GM13977 (cell line): ENCODE measurements at regions not wholly inside any gene's neighbourhood (a gene's known extent, or its start where the extent isn't known, plus 50 kb on each side); places are given as distances from the start of the nearest gene placed in this dataset.
"Not testable (repeated sequence)": the region's sequence is repeated elsewhere in the genome, so short reads cannot be mapped to it uniquely, and the experiment has no call there.

Experiments
- DNase-seq: peaks from one replicate; pipeline ENCODE4 v3.0.0; 2012; ENCODE audit warnings: low spot score
- in situ Hi-C: fragments of 300-500 bp; cut with MboI; formaldehyde crosslinking; loops from one replicate; pipeline ENCODE4 v1.12.0; 2022; ENCODE audit warnings: low sequenced_read_pairs, low pct_unique_long_range_greater_than_20kb, mixed read lengths, inconsistent platforms; ENCODE audit not compliant: unreplicated experiment
- TF ChIP-seq, protein P1 (sequence below): IDR thresholded peaks from 2 replicates; pipeline ENCODE4 v1.5.1; 2012; ENCODE audit warnings: mild to moderate bottlenecking, control low read depth; ENCODE audit not compliant: insufficient read depth; ENCODE audit errors: extremely low read depth, missing control alignments

DNA sequence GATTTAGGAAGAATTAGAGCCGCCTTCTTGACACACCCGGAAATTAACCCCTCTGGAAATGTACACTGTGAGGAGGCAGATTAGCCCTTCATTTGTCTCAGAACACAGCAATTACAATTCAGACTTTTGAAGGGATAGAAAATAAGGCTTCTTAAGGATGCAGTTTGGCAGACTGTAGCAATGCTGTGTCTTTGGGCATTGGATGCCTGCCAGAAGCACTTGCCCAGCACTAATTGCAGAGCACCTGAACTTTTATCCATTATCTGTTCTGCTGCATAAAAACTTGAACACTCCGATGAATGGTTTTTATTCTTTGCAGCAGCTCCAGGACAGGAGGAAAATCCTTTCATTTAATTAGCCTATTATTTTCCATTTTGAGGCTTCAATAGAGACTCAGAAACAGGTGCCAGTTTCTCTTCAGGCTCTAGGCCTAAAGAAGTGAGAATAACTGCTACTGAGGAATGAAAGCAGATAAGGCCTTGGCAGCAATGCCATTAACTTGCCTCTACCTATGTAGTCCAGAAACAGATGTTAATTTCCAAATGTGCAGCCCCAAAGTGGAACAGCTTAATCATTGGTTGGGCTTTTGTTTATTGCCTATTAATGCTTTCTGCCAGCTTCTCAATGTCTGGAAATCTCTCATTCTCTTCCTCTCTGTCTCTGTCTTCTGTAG is 418.5 kb downstream of the NSUN3 start:
- in situ Hi-C loops, result no loop called here
- TF ChIP-seq, protein P1, sequence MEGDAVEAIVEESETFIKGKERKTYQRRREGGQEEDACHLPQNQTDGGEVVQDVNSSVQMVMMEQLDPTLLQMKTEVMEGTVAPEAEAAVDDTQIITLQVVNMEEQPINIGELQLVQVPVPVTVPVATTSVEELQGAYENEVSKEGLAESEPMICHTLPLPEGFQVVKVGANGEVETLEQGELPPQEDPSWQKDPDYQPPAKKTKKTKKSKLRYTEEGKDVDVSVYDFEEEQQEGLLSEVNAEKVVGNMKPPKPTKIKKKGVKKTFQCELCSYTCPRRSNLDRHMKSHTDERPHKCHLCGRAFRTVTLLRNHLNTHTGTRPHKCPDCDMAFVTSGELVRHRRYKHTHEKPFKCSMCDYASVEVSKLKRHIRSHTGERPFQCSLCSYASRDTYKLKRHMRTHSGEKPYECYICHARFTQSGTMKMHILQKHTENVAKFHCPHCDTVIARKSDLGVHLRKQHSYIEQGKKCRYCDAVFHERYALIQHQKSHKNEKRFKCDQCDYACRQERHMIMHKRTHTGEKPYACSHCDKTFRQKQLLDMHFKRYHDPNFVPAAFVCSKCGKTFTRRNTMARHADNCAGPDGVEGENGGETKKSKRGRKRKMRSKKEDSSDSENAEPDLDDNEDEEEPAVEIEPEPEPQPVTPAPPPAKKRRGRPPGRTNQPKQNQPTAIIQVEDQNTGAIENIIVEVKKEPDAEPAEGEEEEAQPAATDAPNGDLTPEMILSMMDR, result no peak
- no peak for DNase-seq

DNA sequence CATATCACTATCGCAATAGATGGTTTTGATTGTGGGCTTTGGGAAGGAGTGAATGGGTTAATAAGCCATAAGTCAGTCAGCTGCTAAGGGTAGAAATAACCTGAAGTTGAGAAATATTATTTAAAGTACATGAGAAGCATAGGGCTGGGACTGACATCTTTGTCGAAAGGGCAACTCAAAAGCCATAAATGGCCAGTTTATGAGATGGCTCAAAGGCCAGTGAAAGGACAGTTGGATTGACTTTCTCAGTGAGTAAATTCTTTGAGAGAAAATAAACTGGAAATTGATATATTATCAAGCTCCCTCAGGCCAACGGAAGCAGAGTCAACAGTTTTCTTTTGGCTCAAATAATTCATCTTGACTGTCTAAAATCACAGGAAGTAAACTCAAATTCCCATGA is 419.8 kb downstream of the NSUN3 start:
- TF ChIP-seq, protein P1, result no peak
- no peak for DNase-seq
- in situ Hi-C loops, result no loop called here

DNA sequence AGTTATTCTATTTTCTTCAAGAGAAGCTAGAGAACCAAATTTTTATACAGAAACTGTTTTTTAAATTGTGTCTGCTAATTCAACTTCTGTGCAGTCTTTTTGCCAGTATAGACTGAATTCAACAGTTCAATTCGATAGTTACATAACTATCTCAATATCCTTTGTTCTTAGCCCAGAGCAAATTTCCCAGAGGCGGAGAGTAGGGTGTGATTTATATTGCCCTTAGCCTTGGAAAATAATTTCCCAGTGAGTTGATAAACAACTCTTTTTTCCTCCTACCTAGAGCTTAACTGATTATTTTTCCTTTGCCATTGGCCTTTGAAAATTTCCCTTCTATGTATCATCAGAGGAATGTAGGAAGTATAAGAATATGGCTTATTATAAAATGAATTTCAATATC is 420.5 kb downstream of the NSUN3 start:
- in situ Hi-C loops, result no loop called here
- DNase-seq, result no peak
- TF ChIP-seq, protein P1, result no peak

DNA sequence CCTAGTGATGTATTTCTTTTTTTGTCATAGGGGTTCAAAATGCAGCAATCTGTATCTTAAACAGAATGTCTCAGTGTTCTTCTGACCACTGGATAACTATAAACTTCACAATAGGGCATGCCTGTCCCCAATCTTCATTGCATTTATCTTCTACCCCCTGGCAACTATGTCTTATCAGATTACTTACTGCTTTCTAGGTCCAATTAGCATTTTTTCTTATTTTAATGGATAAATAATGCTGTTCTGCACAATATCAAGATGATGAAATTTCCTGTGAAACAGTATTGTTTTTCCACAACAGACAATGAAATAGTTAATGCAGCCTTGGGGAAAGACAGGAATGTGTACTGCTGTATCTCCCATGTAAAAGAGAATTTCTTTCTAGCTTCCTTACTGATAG is 432.1 kb downstream of the NSUN3 start:
- TF ChIP-seq, protein P1, result no peak
- no peak for DNase-seq
- in situ Hi-C loops, result no loop called here

DNA sequence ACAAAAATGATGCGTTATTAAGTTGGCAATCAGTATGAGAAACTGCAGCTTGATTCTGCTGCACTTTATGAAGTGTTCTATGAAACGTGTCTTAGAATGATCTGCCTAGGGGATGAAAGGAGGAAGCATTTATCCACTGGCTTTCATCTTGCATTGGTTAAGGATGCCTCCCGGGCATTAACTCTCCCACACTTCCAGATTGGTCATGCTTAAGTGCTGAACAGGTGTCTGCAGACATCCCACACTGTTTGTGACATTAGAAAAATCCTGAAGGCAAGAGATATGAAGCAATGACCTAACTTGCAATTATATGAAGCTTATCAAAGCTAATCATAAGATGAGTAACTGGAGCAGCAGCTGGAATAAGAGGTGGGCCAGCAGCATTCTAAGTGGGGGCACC is 437.3 kb downstream of the NSUN3 start:
- TF ChIP-seq, protein P1, result no peak
- in situ Hi-C loops, result no loop called here
- no peak for DNase-seq

DNA sequence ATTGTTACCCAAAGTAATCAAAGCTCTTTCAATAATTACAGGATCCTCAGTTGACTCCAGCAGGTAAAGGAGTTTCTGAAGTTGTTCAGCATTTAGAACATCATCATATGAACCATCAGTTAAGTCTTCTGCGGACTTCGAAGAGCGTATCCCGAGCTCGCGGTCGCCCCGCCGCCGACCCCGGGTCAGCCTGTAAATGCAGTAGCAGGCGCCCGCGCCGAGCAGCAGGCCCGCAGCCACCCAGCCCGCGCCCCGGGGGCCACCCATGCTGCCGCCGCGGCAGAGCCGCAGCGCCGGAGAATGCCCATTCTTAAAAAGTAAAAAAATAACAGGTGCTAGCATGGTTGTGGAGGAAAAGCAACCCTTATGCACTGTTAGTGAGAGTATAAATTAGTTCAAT is 444.5 kb downstream of the NSUN3 start:
- in situ Hi-C loops, DNase-seq: not testable (repeated sequence)

DNA sequence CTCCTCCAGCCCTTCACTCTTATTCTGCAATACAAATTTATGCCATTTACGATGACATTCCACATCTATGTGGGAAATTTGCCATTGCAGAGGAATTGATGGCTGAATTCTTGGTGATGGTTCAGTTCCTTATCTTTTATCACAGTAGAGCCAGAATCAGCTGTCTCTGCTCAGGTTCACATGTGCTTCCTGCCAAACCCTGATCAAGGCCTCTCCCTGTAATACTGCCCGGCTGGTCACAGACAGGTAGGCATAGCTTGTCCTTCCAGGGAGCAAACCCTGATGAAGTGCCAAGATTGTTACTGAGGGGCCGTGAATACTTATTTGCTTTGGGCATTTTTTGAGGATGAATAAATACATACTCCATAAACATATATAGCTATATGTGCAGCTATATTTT is 450.0 kb downstream of the NSUN3 start:
- DNase-seq, result no peak
- in situ Hi-C loops, result no loop called here
- TF ChIP-seq, protein P1, result no peak
